T-cell (primary cell): ENCODE measurements at regions not wholly inside any gene's neighbourhood (a gene's known extent, or its start where the extent isn't known, plus 50 kb on each side); places are given as distances from the start of the nearest gene placed in this dataset.

Experiments used
- ATAC-seq, 4 experiments: fragments of 200-7000 bp in 3 of 4; fragments of 150-1000 bp in 1 of 4; cut with Tn5 transposase; replicated peaks in 1 of 4; 1 replicate in 3 of 4; 2 replicates in 1 of 4; pipeline ENCODE4 v1.10.0; 2021; ENCODE audit warnings: moderate library complexity in 3 of 4, mild to moderate bottlenecking in 2 of 4, moderate number of reproducible peaks in 1 of 4
- CTCF ChIA-PET, 2 donors: fragments of 300-600 bp; sonication (Branson Sonifier 250); formaldehyde crosslinking; loops; one replicate each; lab custom pipeline; 2022; ENCODE audit warnings: antibody characterized with exemption in 2 of 2; lab: Charles Lee
- POLR2A ChIA-PET, 2 donors: fragments of 300-600 bp; sonication (Branson Sonifier 250); formaldehyde crosslinking; loops; one replicate each; lab custom pipeline; 2022; ENCODE audit warnings: antibody characterized with exemption in 2 of 2; lab: Charles Lee
- DNase-seq, 35 experiments: peaks; one replicate each; pipeline versions ENCODE4 v3.0.0 to v3.0.0-alpha.2; 2013 to 2023
- H3K27ac ChIP-seq: one replicate; pipeline ENCODE4 v1.5.1; 2013; ENCODE audit warnings: low read length
- H3K27me3 ChIP-seq, 2 experiments: replicated peaks in 1 of 2; 1 replicate in 1 of 2; 2 replicates in 1 of 2; pipeline versions ENCODE4 v1.6.1 to v1.7.0; 2013; ENCODE audit warnings: low read length in 1 of 2, mixed read lengths in 1 of 2; ENCODE audit not compliant: control insufficient read depth in 2 of 2, insufficient read depth in 2 of 2; ENCODE audit errors: extremely low read depth in 1 of 2
- H3K36me3 ChIP-seq, 2 donors: 1 replicate in 1 of 2; 2 replicates in 1 of 2; pipeline versions ENCODE4 v1.6.1 to v1.7.0; 2013; ENCODE audit warnings: low read length in 1 of 2; ENCODE audit not compliant: control insufficient read depth in 2 of 2, insufficient read depth in 1 of 2; ENCODE audit errors: extremely low read depth in 1 of 2
- H3K4me1 ChIP-seq, 2 experiments: 1 replicate in 1 of 2; 2 replicates in 1 of 2; pipeline versions ENCODE4 v1.6.1 to v1.7.0; 2013; ENCODE audit warnings: low read length in 2 of 2, mixed read lengths in 1 of 2; ENCODE audit not compliant: insufficient read depth in 2 of 2, control insufficient read depth in 1 of 2; ENCODE audit errors: extremely low read depth in 1 of 2
- H3K4me3 ChIP-seq, 2 donors: 1 replicate in 1 of 2; 2 replicates in 1 of 2; pipeline versions ENCODE4 v1.5.1 to v1.7.0; 2013; ENCODE audit warnings: mild to moderate bottlenecking in 2 of 2, low read length in 1 of 2, moderate library complexity in 1 of 2; ENCODE audit not compliant: control insufficient read depth in 1 of 2; ENCODE audit errors: extremely low read depth in 1 of 2
- H3K9me3 ChIP-seq: 2 replicates; pipeline ENCODE4 v1.7.0; 2013
- H3K27ac Mint-ChIP-seq, 2 donors: one replicate each; pipeline ENCODE4 v1.8.0; 2020 to 2021; ENCODE audit warnings: mild to moderate bottlenecking in 2 of 2, mixed read lengths in 2 of 2
- H3K27me3 Mint-ChIP-seq, 2 donors: one replicate each; pipeline ENCODE4 v1.8.0; 2021 to 2022; ENCODE audit warnings: mixed read lengths in 2 of 2
- H3K36me3 Mint-ChIP-seq: one replicate; pipeline ENCODE4 v1.8.0; 2021; ENCODE audit warnings: mixed read lengths
- H3K4me1 Mint-ChIP-seq, 3 donors: one replicate each; pipeline ENCODE4 v1.8.0; 2020 to 2022; ENCODE audit warnings: mixed read lengths in 3 of 3, mild to moderate bottlenecking in 1 of 3
- H3K4me3 Mint-ChIP-seq, 3 donors: one replicate each; pipeline ENCODE4 v1.8.0; 2020 to 2022; ENCODE audit warnings: mild to moderate bottlenecking in 3 of 3, mixed read lengths in 3 of 3, moderate library complexity in 3 of 3
- H3K9me3 Mint-ChIP-seq, 3 donors: one replicate each; pipeline ENCODE4 v1.8.0; 2020 to 2022; ENCODE audit warnings: mixed read lengths in 3 of 3
- whole genome bisulfite sequencing: methylation state at CpG from one replicate; pipeline ENCODE4 v1.1.5; 2013; ENCODE audit warnings: missing lambda C conversion rate; ENCODE audit not compliant: insufficient coverage; 5-methylcytosine and 5-hydroxymethylcytosine counted together

DNA sequence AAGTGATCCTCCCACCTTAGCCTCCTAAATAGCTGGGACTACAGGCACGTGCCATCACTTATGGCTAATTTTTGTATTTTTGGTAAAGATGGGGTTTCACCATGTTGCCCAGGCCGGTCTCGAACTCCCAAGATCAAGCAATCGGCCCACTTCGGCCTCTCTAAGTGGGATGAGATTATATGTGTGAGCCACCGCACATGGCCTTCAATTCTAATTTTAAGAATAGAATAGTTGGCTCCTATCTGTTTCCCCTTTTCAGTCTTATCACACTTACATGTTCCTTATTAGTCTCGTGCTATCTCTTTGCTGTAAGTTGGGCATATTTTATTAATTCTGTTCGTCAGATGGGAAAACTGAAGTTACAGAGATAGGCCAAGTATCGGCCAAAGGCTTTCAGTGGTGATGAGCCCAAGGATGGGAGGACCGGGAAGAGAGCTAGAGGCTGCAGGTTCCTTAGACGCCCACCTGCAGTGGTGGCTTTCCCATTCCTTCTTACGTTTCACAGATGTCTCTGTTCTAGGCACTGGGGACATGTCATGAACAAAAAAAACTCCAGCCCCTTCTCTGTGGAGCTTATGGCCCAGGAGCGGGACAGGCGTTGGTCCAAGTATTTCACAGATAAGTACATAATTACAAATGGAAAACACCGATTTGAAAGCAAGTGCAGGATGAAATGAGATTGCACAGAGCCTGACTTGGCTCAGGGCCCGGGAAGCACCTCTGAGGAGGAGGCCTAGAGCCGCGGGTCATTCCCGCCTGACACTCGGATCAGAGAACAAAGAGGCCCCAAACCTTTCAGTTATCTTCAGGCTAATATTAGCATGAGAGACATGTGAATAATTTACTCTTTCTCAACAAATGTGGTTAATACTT is 91.1 kb upstream of the KLF13 start:
- WGBS = 93% methylated on average over 7 of the region's 20 CpGs
- Histone ChIP-seq H3K27ac (no peak overlapping the region), H3K27me3 (no peaks in the 10 kb centered on the region), H3K4me1 (peaks cover 4 to 9% of the 10 kb centered on the region in 2 experiments), H3K36me3 (no peaks in the 10 kb centered on the region), H3K9me3 (no peaks in the 10 kb centered on the region), H3K4me3 (no peak overlapping the region)
- CTCF ChIA-PET = no interaction called here
- Mint-ChIP-seq H3K4me1 (peaks cover 16 to 35% (median 23%) of the 10 kb centered on the region in 3 donors), H3K27ac (no peak overlapping the region), H3K27me3 (no peaks in the 10 kb centered on the region), H3K9me3 (no peaks in the 10 kb centered on the region), H3K4me3 (no peak overlapping the region), H3K36me3 (no peaks in the 10 kb centered on the region)
- DNase-seq (no peak), ATAC-seq (no peak)
- POLR2A ChIA-PET = no interaction called here

DNA sequence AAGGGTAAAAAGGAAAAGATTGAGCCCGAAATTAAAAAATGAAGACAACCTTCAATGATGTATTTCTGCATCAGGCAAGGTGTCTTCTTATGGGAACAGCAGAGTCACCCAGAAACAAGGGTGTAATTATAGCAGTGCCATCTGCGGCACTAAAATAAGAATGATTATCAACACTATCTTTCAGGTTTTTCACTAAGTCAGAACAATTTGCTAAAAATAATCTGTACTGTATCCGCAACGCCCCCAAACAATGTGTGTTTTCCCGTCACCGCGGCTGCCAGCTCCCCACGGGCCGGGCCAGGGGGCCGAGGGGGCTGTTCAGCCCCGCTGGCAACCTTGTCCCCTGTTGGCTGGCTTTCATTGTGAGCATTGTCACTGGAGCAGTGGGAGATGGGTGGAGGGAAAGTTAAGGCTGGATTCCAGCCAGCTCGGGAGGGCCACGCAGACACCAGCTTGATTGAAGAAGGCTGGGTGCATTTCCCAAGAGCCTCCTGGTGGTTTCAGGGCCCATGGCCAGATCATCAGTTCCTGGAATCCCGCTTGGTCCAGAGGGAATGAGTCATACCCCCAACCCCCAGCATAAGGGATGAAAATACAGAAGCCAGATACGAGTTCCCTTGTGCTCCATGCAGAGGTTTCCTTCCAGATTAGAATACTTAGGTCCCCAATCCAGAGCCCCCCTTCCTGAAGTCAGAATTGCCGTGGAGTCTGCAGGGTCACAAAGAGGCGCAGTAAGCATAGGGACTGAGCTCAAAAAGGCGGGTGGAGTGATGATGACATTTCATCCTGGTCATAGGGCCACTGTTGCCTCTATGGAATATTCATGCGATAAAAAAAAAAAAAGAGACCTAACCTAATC is 90.2 kb upstream of the KLF13 start:
- Histone ChIP-seq H3K27me3 (no peaks in the 10 kb centered on the region), H3K4me1 (peaks cover 6 to 14% of the 10 kb centered on the region in 2 experiments), H3K9me3 (no peaks in the 10 kb centered on the region), H3K4me3 (no peak overlapping the region), H3K27ac (no peak overlapping the region), H3K36me3 (no peaks in the 10 kb centered on the region)
- H3K4me3 Mint-ChIP-seq = no peak overlapping the region
- no peak for ATAC-seq
- no peaks in the 10 kb centered on the region for H3K9me3 Mint-ChIP-seq
- no peak for DNase-seq
- no peaks in the 10 kb centered on the region for H3K27me3 Mint-ChIP-seq
- no peak overlapping the region for H3K27ac Mint-ChIP-seq
- WGBS = 86% methylated on average over 17 of the region's 19 CpGs
- H3K36me3 Mint-ChIP-seq = no peaks in the 10 kb centered on the region
- ChIA-PET POLR2A (no interaction called here), CTCF (interaction anchor here in 1 of 2 donors (0.6 kb wide), 1 partner anchor 31 kb away, joined by 4 read pairs; no protein-coding TSS in a partner anchor)
- H3K4me1 Mint-ChIP-seq = peaks cover 21 to 34% (median 26%) of the 10 kb centered on the region in 3 donors

DNA sequence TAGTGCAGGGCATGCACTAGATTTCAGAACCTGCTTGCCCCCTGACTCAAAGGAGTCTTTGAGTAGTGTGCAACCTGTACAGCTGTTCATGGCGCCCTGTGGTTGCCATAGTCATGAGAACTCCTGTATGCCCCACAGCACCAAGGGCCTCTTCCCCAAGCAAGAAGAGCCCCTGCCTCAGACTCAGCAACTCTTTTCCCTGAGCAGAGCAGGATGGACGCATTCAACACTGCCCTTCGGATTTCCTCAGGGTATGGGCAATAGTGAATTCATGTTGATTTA is 89.7 kb upstream of the KLF13 start:
- POLR2A ChIA-PET = no interaction called here

DNA sequence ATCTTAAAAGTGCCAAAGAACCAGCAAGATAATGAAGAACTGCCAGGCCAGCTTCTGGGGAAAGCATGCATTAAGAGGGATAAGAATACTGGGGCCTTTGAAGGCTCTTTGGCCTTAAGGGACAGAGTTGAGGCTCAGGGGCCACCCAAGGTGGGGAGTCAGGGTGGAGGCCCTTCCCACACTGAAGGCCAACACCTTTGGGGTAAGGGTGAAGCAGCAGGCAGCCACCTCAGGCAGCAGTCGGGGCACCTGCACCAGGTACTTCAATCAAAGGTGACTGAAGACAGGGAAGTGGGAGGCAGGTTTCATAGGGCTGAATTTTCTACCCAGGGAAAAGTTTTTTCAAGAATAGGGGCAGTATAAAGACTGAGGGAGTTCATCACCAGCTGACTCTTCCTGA is 87.7 kb upstream of the KLF13 start:
- CTCF ChIA-PET = interaction anchor here in 1 of 2 donors (0.6 kb wide), 1 partner anchor 11 kb away, joined by 5 read pairs; no protein-coding TSS in a partner anchor
- Mint-ChIP-seq H3K27me3 (no peaks in the 10 kb centered on the region), H3K4me3 (peak overlapping the region in 1 of 3 donors; percentile 45), H3K36me3 (no peaks in the 10 kb centered on the region), H3K4me1 (peaks cover 30 to 42% (median 30%) of the 10 kb centered on the region in 3 donors), H3K27ac (peak overlapping the region; percentile 88 to 95), H3K9me3 (no peaks in the 10 kb centered on the region)
- H3K36me3 ChIP-seq = no peaks in the 10 kb centered on the region
- DNase-seq = no peak
- no CpG with 5 or more reads among the region's 1 CpG for WGBS
- no peak overlapping the region for H3K4me3 ChIP-seq
- H3K9me3 ChIP-seq = no peaks in the 10 kb centered on the region
- peak in 1 of 4 experiments; percentile 17 for ATAC-seq
- POLR2A ChIA-PET = no interaction called here
- H3K4me1 ChIP-seq = peaks cover 13 to 26% of the 10 kb centered on the region in 2 experiments
- H3K27me3 ChIP-seq = no peaks in the 10 kb centered on the region
- peak overlapping the region; percentile 1 for H3K27ac ChIP-seq

More for the DNA sequence above, 89.7 kb upstream of the KLF13 start:
- DNase-seq = no peak
- Histone ChIP-seq H3K27me3 (no peaks in the 10 kb centered on the region), H3K9me3 (no peaks in the 10 kb centered on the region), H3K36me3 (no peaks in the 10 kb centered on the region), H3K4me1 (peaks cover 10 to 20% of the 10 kb centered on the region in 2 experiments), H3K27ac (no peak overlapping the region), H3K4me3 (no peak overlapping the region)
- no peak overlapping the region for H3K27ac Mint-ChIP-seq
- H3K36me3 Mint-ChIP-seq = no peaks in the 10 kb centered on the region
- no peaks in the 10 kb centered on the region for H3K27me3 Mint-ChIP-seq
- CTCF ChIA-PET = interaction anchor here (0.6 kb wide), 2 partner anchors 31 to 1417 kb away, joined by 3 to 4 read pairs; no protein-coding TSS in a partner anchor
- H3K4me1 Mint-ChIP-seq = peaks cover 26 to 40% (median 32%) of the 10 kb centered on the region in 3 donors
- WGBS = 100% methylated on average over 1 of the region's 3 CpGs
- no peaks in the 10 kb centered on the region for H3K9me3 Mint-ChIP-seq
- ATAC-seq = no peak
- H3K4me3 Mint-ChIP-seq = no peak overlapping the region

DNA sequence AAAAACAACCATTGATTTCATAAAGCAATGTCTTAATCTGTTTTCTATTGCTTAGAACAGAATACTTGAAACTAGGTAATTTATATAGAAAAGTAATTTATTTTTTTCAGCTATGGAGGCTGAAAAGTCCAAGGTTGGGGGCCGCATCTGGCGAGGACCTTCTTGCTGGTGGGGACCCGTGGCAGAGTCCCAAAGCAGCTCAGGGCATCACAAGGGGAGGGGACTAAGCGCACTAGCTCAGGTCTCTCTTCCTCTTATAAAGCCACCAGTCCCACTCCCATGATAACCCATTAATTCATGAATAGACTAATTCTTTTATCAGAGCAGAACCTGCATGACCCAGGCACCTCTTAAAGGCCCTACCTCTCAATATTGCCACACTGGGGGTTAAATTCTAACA is 87.2 kb upstream of the KLF13 start:
- ATAC-seq (no peak), DNase-seq (no peak)
- Mint-ChIP-seq H3K36me3 (no peaks in the 10 kb centered on the region), H3K9me3 (no peaks in the 10 kb centered on the region), H3K27me3 (no peaks in the 10 kb centered on the region), H3K4me3 (peak overlapping the region in 1 of 3 donors; percentile 45), H3K27ac (peak overlapping the region; percentile 88 to 95), H3K4me1 (peaks cover 30 to 42% (median 30%) of the 10 kb centered on the region in 3 donors)
- Histone ChIP-seq H3K4me1 (peaks cover 13 to 26% of the 10 kb centered on the region in 2 experiments), H3K27me3 (no peaks in the 10 kb centered on the region), H3K27ac (peak overlapping the region; percentile 1), H3K36me3 (no peaks in the 10 kb centered on the region), H3K4me3 (no peak overlapping the region), H3K9me3 (no peaks in the 10 kb centered on the region)
- POLR2A ChIA-PET = interaction anchor here in 1 of 2 donors (0.6 kb wide), 2 partner anchors 17 to 283 kb away, joined by 4 to 9 read pairs; no protein-coding TSS in a partner anchor
- WGBS = no CpG with 5 or more reads among the region's 4 CpGs
- CTCF ChIA-PET = interaction anchor here (0.6 to 0.7 kb wide), 2 partner anchors 42 to 249 kb away, joined by 3 to 4 read pairs; no protein-coding TSS in a partner anchor
